PFSK-1 (cell line): ENCODE measurements at regions not wholly inside any gene's neighbourhood (a gene's known extent, or its start where the extent isn't known, plus 50 kb on each side); places are given as distances from the start of the nearest gene placed in this dataset.

ENCODE experiments used
- FOXP2 ChIP-seq: optimal IDR thresholded peaks from 2 replicates; pipeline ENCODE3; 2011; ENCODE audit warnings: borderline replicate concordance, control low read depth, inconsistent platforms; ENCODE audit not compliant: insufficient read depth; ENCODE audit errors: extremely low read length, extremely low read depth
- POLR2AphosphoS5 ChIP-seq: IDR thresholded peaks from 2 replicates; pipeline ENCODE4 v1.6.1; 2012; ENCODE audit warnings: low read depth, mild to moderate bottlenecking, control low read depth, low read length, moderate library complexity
- REST ChIP-seq, 2 experiments: IDR thresholded peaks; 2 replicates each; pipeline versions ENCODE4 v1.6.1 to v1.8.0; 2011 to 2012; ENCODE audit warnings: low read depth in 2 of 2, low read length in 2 of 2, control low read depth in 1 of 2, inconsistent platforms in 1 of 2, mild to moderate bottlenecking in 1 of 2, moderate library complexity in 1 of 2; ENCODE audit not compliant: insufficient read depth in 1 of 2
- SIN3A ChIP-seq: IDR thresholded peaks from 2 replicates; pipeline ENCODE4 v1.6.1; 2012; ENCODE audit warnings: mild to moderate bottlenecking, low read length, moderate library complexity, borderline replicate concordance; ENCODE audit not compliant: insufficient read depth
- TAF1 ChIP-seq: IDR thresholded peaks from 2 replicates; pipeline ENCODE4 v1.6.1; 2012; ENCODE audit warnings: low read length, control low read depth, borderline replicate concordance; ENCODE audit not compliant: insufficient read depth

- TF ChIP-seq SIN3A: no peak
- TF ChIP-seq REST (IDR thresholded peaks at IDR 0.05; ENCODE audit: insufficient read depth in 1 of 2, low read depth in 2 of 2, low read length in 2 of 2): no peak
- TF ChIP-seq POLR2AphosphoS5: no peak
- TF ChIP-seq TAF1: no peak
- TF ChIP-seq FOXP2: no peak
Measured at GRCh38 chr17:71331754-71332325, 789.0 kb upstream of the SOX9 start.

GRCh38 chr17:71334048-71334751 is 786.6 kb upstream of the SOX9 start:
- no peak for TF ChIP-seq TAF1
- no peak for TF ChIP-seq REST (IDR thresholded peaks at IDR 0.05; ENCODE audit: insufficient read depth in 1 of 2, low read depth in 2 of 2, low read length in 2 of 2)
- TF ChIP-seq FOXP2: no peak
- TF ChIP-seq SIN3A: no peak
- no peak for TF ChIP-seq POLR2AphosphoS5

- no peak for TF ChIP-seq SIN3A
- no peak for TF ChIP-seq TAF1
- no peak for TF ChIP-seq REST (IDR thresholded peaks at IDR 0.05; ENCODE audit: insufficient read depth in 1 of 2, low read depth in 2 of 2, low read length in 2 of 2)
- no peak for TF ChIP-seq FOXP2
- no peak for TF ChIP-seq POLR2AphosphoS5
Measured at GRCh38 chr17:71335212-71335611, 785.6 kb upstream of the SOX9 start.

- TF ChIP-seq SIN3A (no peak), TAF1 (no peak), POLR2AphosphoS5 (no peak), REST (IDR thresholded peaks at IDR 0.05; ENCODE audit: insufficient read depth in 1 of 2, low read depth in 2 of 2, low read length in 2 of 2) (no peak), FOXP2 (no peak)
Measured at GRCh38 chr17:71337938-71338337, 782.9 kb upstream of the SOX9 start.

GRCh38 chr17:71338396-71338795 is 782.4 kb upstream of the SOX9 start:
- no peak for TF ChIP-seq SIN3A
